ENCODE measurements at regions not wholly inside any gene's neighbourhood (a gene's known extent, or its start where the extent isn't known, plus 50 kb on each side); places are given as distances from the start of the nearest gene placed in this dataset.
"Not testable (repeated sequence)": the region's sequence is repeated elsewhere in the genome, so short reads cannot be mapped to it uniquely, and the experiment has no call there.

- Histone ChIP-seq H3K4me1 (ENCODE audit: control insufficient read depth, insufficient read depth, low read length) (no peaks in the 10 kb centered on the region), H3K27ac (ENCODE audit: low read depth, low read length) (no peak overlapping the region), H3K36me3 (ENCODE audit: control insufficient read depth, insufficient read depth, low read length) (no peaks in the 10 kb centered on the region), H3K9ac (ENCODE audit: extremely low read depth, low read length, poor library complexity, severe bottlenecking) (no peak overlapping the region), H3K4me3 (ENCODE audit: low read length) (no peak overlapping the region), H3K9me3 (ENCODE audit: control insufficient read depth, low read length) (no peaks in the 10 kb centered on the region), H3K27me3 (ENCODE audit: control insufficient read depth, insufficient read depth, low read length, poor library complexity, severe bottlenecking) (no peaks in the 10 kb centered on the region)
- no peaks in the 10 kb centered on the region for H3K27me3 Mint-ChIP-seq (ENCODE audit: insufficient read depth)
- peaks cover 6% of the 10 kb centered on the region for H3K4me1 Mint-ChIP-seq
- no peak overlapping the region for H3K27ac Mint-ChIP-seq
- WGBS, 2 experiments (ENCODE audit: insufficient coverage in 1 of 2, insufficient read length in 1 of 2): 90 to 100% methylated on average over 3 of the region's 3 CpGs
- DNase-seq: no peak
- H3K36me3 Mint-ChIP-seq (ENCODE audit: low read depth): no peaks in the 10 kb centered on the region
- TF ChIP-seq CTCF (conservative IDR thresholded peaks at IDR 0.05): no peak
- no peak overlapping the region for H3K4me3 Mint-ChIP-seq
- H3K9me3 Mint-ChIP-seq: peaks cover 2% of the 10 kb centered on the region
These were observed 148.0 kb downstream of the USP46 start for GRCh38 chr4:52510939-52511565.

GRCh38 chr4:52511825-52512224, 147.3 kb downstream of the USP46 start:
- Mint-ChIP-seq H3K27me3 (ENCODE audit: insufficient read depth) (no peaks in the 10 kb centered on the region), H3K27ac (no peak overlapping the region), H3K4me3 (no peak overlapping the region), H3K36me3 (ENCODE audit: low read depth) (no peaks in the 10 kb centered on the region), H3K4me1 (peaks cover 6% of the 10 kb centered on the region), H3K9me3 (peaks cover 2% of the 10 kb centered on the region)
- Histone ChIP-seq H3K9me3 (ENCODE audit: control insufficient read depth, low read length) (no peaks in the 10 kb centered on the region), H3K9ac (ENCODE audit: extremely low read depth, low read length, poor library complexity, severe bottlenecking) (no peak overlapping the region), H3K27me3 (ENCODE audit: control insufficient read depth, insufficient read depth, low read length, poor library complexity, severe bottlenecking) (no peaks in the 10 kb centered on the region), H3K36me3 (ENCODE audit: control insufficient read depth, insufficient read depth, low read length) (no peaks in the 10 kb centered on the region), H3K4me1 (ENCODE audit: control insufficient read depth, insufficient read depth, low read length) (no peaks in the 10 kb centered on the region), H3K4me3 (ENCODE audit: low read length) (no peak overlapping the region), H3K27ac (ENCODE audit: low read depth, low read length) (no peak overlapping the region)
- TF ChIP-seq CTCF (conservative IDR thresholded peaks at IDR 0.05): no peak
- WGBS, 2 experiments (ENCODE audit: insufficient coverage in 1 of 2, insufficient read length in 1 of 2): 88 to 99% methylated on average over 1 to 2 of the region's 2 CpGs
- DNase-seq: no peak

- DNase-seq: no peak
- TF ChIP-seq CTCF (conservative IDR thresholded peaks at IDR 0.05): no peak
- Mint-ChIP-seq H3K4me1 (peaks cover 6% of the 10 kb centered on the region), H3K36me3 (ENCODE audit: low read depth) (no peaks in the 10 kb centered on the region), H3K27ac (no peak overlapping the region), H3K9me3 (peaks cover 2% of the 10 kb centered on the region), H3K27me3 (ENCODE audit: insufficient read depth) (no peaks in the 10 kb centered on the region), H3K4me3 (no peak overlapping the region)
- Histone ChIP-seq H3K9ac (ENCODE audit: extremely low read depth, low read length, poor library complexity, severe bottlenecking) (no peak overlapping the region), H3K9me3 (ENCODE audit: control insufficient read depth, low read length) (no peaks in the 10 kb centered on the region), H3K36me3 (ENCODE audit: control insufficient read depth, insufficient read depth, low read length) (no peaks in the 10 kb centered on the region), H3K27me3 (ENCODE audit: control insufficient read depth, insufficient read depth, low read length, poor library complexity, severe bottlenecking) (no peaks in the 10 kb centered on the region), H3K4me1 (ENCODE audit: control insufficient read depth, insufficient read depth, low read length) (no peaks in the 10 kb centered on the region), H3K4me3 (ENCODE audit: low read length) (no peak overlapping the region), H3K27ac (ENCODE audit: low read depth, low read length) (no peak overlapping the region)
- 78 to 83% methylated on average over 2 of the region's 2 CpGs for WGBS, 2 experiments (ENCODE audit: insufficient coverage in 1 of 2, insufficient read length in 1 of 2)
These were observed 146.8 kb downstream of the USP46 start for GRCh38 chr4:52512291-52512690.

- H3K27me3 ChIP-seq (ENCODE audit: control insufficient read depth, insufficient read depth, low read length, poor library complexity, severe bottlenecking); H3K4me1 Mint-ChIP-seq; DNase-seq; H3K4me3 Mint-ChIP-seq; H3K36me3 Mint-ChIP-seq (ENCODE audit: low read depth); H3K9ac ChIP-seq (ENCODE audit: extremely low read depth, low read length, poor library complexity, severe bottlenecking); H3K36me3 ChIP-seq (ENCODE audit: control insufficient read depth, insufficient read depth, low read length); H3K4me1 ChIP-seq (ENCODE audit: control insufficient read depth, insufficient read depth, low read length); H3K27ac Mint-ChIP-seq; H3K9me3 ChIP-seq (ENCODE audit: control insufficient read depth, low read length); H3K27ac ChIP-seq (ENCODE audit: low read depth, low read length); H3K4me3 ChIP-seq (ENCODE audit: low read length); H3K27me3 Mint-ChIP-seq (ENCODE audit: insufficient read depth): not testable (repeated sequence)
- peaks cover 13% of the 10 kb centered on the region for H3K9me3 Mint-ChIP-seq
- 86 to 90% methylated on average over 6 of the region's 6 CpGs for WGBS, 2 experiments (ENCODE audit: insufficient coverage in 1 of 2, insufficient read length in 1 of 2)
These were observed 137.0 kb downstream of the USP46 start for GRCh38 chr4:52522093-52522492.
